Neural progenitor cell (in vitro differentiated cells): ENCODE measurements at regions not wholly inside any gene's neighbourhood (a gene's known extent, or its start where the extent isn't known, plus 50 kb on each side); places are given as distances from the start of the nearest gene placed in this dataset.

Experiments used
- DNase-seq: peaks from one replicate; pipeline ENCODE4 v3.0.0-alpha.2; 2016; ENCODE audit warnings: low spot score
- H2AFZ ChIP-seq: fragments of 200-600 bp; sonication (generic); replicated peaks from 2 replicates; pipeline ENCODE4 v1.6.1; 2016; ENCODE audit warnings: antibody characterized with exemption
- H3F3A ChIP-seq: fragments of 200-600 bp; sonication (generic); 2 replicates; pipeline ENCODE4 v1.6.1; 2016; ENCODE audit warnings: antibody characterized with exemption, low read depth
- H3K27ac ChIP-seq: fragments of 200-600 bp; sonication (generic); 2 replicates; pipeline ENCODE4 v1.5.1; 2016; ENCODE audit warnings: mild to moderate bottlenecking
- H3K27me3 ChIP-seq: fragments of 200-600 bp; sonication (generic); 2 replicates; pipeline ENCODE4 v1.6.1; 2016; ENCODE audit warnings: mild to moderate bottlenecking, moderate library complexity
- H3K36me3 ChIP-seq: fragments of 200-600 bp; sonication (generic); 2 replicates; pipeline ENCODE4 v1.5.1; 2016
- H3K4me1 ChIP-seq: fragments of 200-600 bp; sonication (generic); 2 replicates; pipeline ENCODE4 v1.6.1; 2016; ENCODE audit warnings: mixed run types
- H3K4me2 ChIP-seq: fragments of 200-600 bp; sonication (generic); 2 replicates; pipeline ENCODE4 v1.6.1; 2016
- H3K4me3 ChIP-seq: fragments of 200-600 bp; sonication (generic); 2 replicates; pipeline ENCODE4 v1.5.1; 2016
- H3K79me2 ChIP-seq: fragments of 200-600 bp; sonication (generic); 2 replicates; pipeline ENCODE4 v1.6.1; 2016; ENCODE audit warnings: low read depth
- H3K9ac ChIP-seq: fragments of 200-600 bp; sonication (generic); 2 replicates; pipeline ENCODE4 v1.6.1; 2016
- H3K9me3 ChIP-seq: fragments of 200-600 bp; sonication (generic); 2 replicates; pipeline ENCODE4 v1.5.1; 2016; ENCODE audit warnings: low read depth
- H4K20me1 ChIP-seq: fragments of 200-600 bp; sonication (generic); 2 replicates; pipeline ENCODE4 v1.6.1; 2016; ENCODE audit warnings: low read depth
- H3K27ac Mint-ChIP-seq: 3 replicates; pipeline ENCODE4 v1.8.0; 2021; ENCODE audit warnings: mixed read lengths
- H3K27me3 Mint-ChIP-seq: 2 replicates; pipeline ENCODE4 v1.8.0; 2022; ENCODE audit warnings: low read depth, mild to moderate bottlenecking, inconsistent platforms, moderate library complexity, mixed read lengths; ENCODE audit not compliant: insufficient read depth
- H3K36me3 Mint-ChIP-seq: 3 replicates; pipeline ENCODE4 v1.8.0; 2021; ENCODE audit warnings: mixed read lengths
- H3K4me1 Mint-ChIP-seq: 3 replicates; pipeline ENCODE4 v1.8.0; 2021; ENCODE audit warnings: mixed read lengths
- H3K4me3 Mint-ChIP-seq: 3 replicates; pipeline ENCODE4 v1.8.0; 2021; ENCODE audit warnings: mild to moderate bottlenecking, moderate library complexity, mixed read lengths
- H3K9me3 Mint-ChIP-seq: 3 replicates; pipeline ENCODE4 v1.8.0; 2020; ENCODE audit warnings: mixed read lengths
- CTCF ChIP-seq: fragments of 200-600 bp; sonication (generic); IDR thresholded peaks from 2 replicates; pipeline ENCODE4 v1.5.1; 2017; ENCODE audit warnings: antibody characterized with exemption, mild to moderate bottlenecking
- EZH2 ChIP-seq: fragments of 200-600 bp; sonication (generic); IDR thresholded peaks from 2 replicates; pipeline ENCODE4 v1.6.1; 2017; ENCODE audit warnings: antibody characterized with exemption, mild to moderate bottlenecking, moderate library complexity
- EZH2phosphoT487 ChIP-seq: fragments of 200-600 bp; sonication (generic); IDR thresholded peaks from 2 replicates; pipeline ENCODE4 v1.6.1; 2017; ENCODE audit warnings: antibody characterized with exemption

DNA sequence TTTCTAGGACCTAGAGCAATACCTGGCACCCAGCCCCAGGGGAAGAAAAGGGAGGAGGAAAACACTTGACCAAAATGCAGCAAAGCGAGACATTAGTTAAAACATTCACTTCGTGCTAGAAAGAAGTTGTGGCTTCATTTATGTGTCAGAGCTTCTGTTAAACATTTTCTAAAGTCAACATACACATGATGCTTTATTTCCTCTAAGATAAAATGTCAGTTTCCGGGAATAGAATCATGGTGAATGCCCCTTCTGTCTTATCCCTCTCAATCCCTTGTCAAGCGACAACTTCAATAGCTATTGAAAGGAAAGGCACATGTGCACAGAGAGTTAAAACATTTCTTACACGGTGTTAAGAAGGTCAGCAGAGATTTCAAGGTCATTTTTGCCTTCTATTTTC is 404.6 kb upstream of the CWC22 start:
- Histone ChIP-seq H3K4me1 (peaks cover 5% of the 10 kb centered on the region), H3K27ac (no peak overlapping the region), H3K9ac (no peak overlapping the region), H3K27me3 (no peaks in the 10 kb centered on the region), H3K79me2 (no peaks in the 10 kb centered on the region), H3K36me3 (no peaks in the 10 kb centered on the region), H2AFZ (no peak overlapping the region), H4K20me1 (no peaks in the 10 kb centered on the region), H3K9me3 (no peaks in the 10 kb centered on the region), H3K4me2 (no peak overlapping the region), H3K4me3 (no peak overlapping the region), H3F3A (no peaks in the 10 kb centered on the region)
- Mint-ChIP-seq H3K4me1 (peaks cover 6% of the 10 kb centered on the region), H3K9me3 (no peaks in the 10 kb centered on the region), H3K27me3 (peaks cover 2% of the 10 kb centered on the region), H3K27ac (no peak overlapping the region), H3K4me3 (no peak overlapping the region), H3K36me3 (no peaks in the 10 kb centered on the region)
- no peak for DNase-seq
- TF ChIP-seq EZH2, result no peak
- no peak for TF ChIP-seq CTCF
- no peak for TF ChIP-seq EZH2phosphoT487

- no peak overlapping the region for H3K27ac ChIP-seq
- H3K4me3 ChIP-seq, result no peak overlapping the region
- no peak for TF ChIP-seq EZH2
- TF ChIP-seq CTCF, result no peak
- TF ChIP-seq EZH2phosphoT487, result no peak
- H3F3A ChIP-seq, result no peaks in the 10 kb centered on the region
- no peak overlapping the region for H3K4me2 ChIP-seq
- no peak overlapping the region for H3K27ac Mint-ChIP-seq
- no peaks in the 10 kb centered on the region for H3K79me2 ChIP-seq
- no peak overlapping the region for H3K9ac ChIP-seq
- H4K20me1 ChIP-seq, result no peaks in the 10 kb centered on the region
- H3K9me3 ChIP-seq, result no peaks in the 10 kb centered on the region
- peaks cover 8% of the 10 kb centered on the region for H3K4me1 Mint-ChIP-seq
- peaks cover 11% of the 10 kb centered on the region for H3K4me1 ChIP-seq
- DNase-seq, result peak; percentile 70
- peak overlapping the region; percentile 64 for H2AFZ ChIP-seq
- H3K9me3 Mint-ChIP-seq, result peaks cover 3% of the 10 kb centered on the region
- H3K4me3 Mint-ChIP-seq, result no peak overlapping the region
- H3K36me3 ChIP-seq, result no peaks in the 10 kb centered on the region
- H3K36me3 Mint-ChIP-seq, result no peaks in the 10 kb centered on the region
- H3K27me3 ChIP-seq, result no peaks in the 10 kb centered on the region
- H3K27me3 Mint-ChIP-seq, result no peaks in the 10 kb centered on the region
Observed at GRCh38 chr2:180406687-180407086, 399.6 kb upstream of the CWC22 start.

- Mint-ChIP-seq H3K4me1 (peaks cover 4% of the 10 kb centered on the region), H3K4me3 (no peak overlapping the region), H3K27ac (no peak overlapping the region), H3K27me3 (no peaks in the 10 kb centered on the region), H3K36me3 (no peaks in the 10 kb centered on the region), H3K9me3 (peaks cover 3% of the 10 kb centered on the region)
- Histone ChIP-seq H3K9ac (no peak overlapping the region), H4K20me1 (no peaks in the 10 kb centered on the region), H2AFZ (no peak overlapping the region), H3K36me3 (no peaks in the 10 kb centered on the region), H3K4me3 (no peak overlapping the region), H3K4me2 (no peak overlapping the region), H3F3A (no peaks in the 10 kb centered on the region), H3K9me3 (no peaks in the 10 kb centered on the region), H3K79me2 (no peaks in the 10 kb centered on the region), H3K4me1 (peaks cover 11% of the 10 kb centered on the region), H3K27ac (no peak overlapping the region), H3K27me3 (no peaks in the 10 kb centered on the region)
- TF ChIP-seq EZH2 (no peak), CTCF (no peak), EZH2phosphoT487 (no peak)
- DNase-seq, result no peak
Observed at GRCh38 chr2:180405520-180405919, 398.4 kb upstream of the CWC22 start.

GRCh38 chr2:180394305-180394704 is 387.2 kb upstream of the CWC22 start:
- no peak for TF ChIP-seq EZH2phosphoT487
- TF ChIP-seq EZH2, result no peak
- no peak for TF ChIP-seq CTCF

More at GRCh38 chr2:180394305-180394704, 387.2 kb upstream of the CWC22 start:
- Histone ChIP-seq H3K27me3 (no peaks in the 10 kb centered on the region), H3K27ac (no peak overlapping the region), H3K79me2 (no peaks in the 10 kb centered on the region), H3F3A (no peaks in the 10 kb centered on the region), H4K20me1 (no peaks in the 10 kb centered on the region), H3K9ac (no peak overlapping the region), H2AFZ (no peak overlapping the region), H3K9me3 (peaks cover 3% of the 10 kb centered on the region), H3K4me3 (no peak overlapping the region), H3K4me1 (no peaks in the 10 kb centered on the region), H3K4me2 (no peak overlapping the region), H3K36me3 (no peaks in the 10 kb centered on the region)
- Mint-ChIP-seq H3K9me3 (peaks cover 22% of the 10 kb centered on the region), H3K27ac (no peak overlapping the region), H3K27me3 (peaks cover 5% of the 10 kb centered on the region), H3K36me3 (no peaks in the 10 kb centered on the region), H3K4me1 (no peaks in the 10 kb centered on the region), H3K4me3 (no peak overlapping the region)
- DNase-seq, result no peak
